Loucy (cell line): ENCODE measurements at regions not wholly inside any gene's neighbourhood (a gene's known extent, or its start where the extent isn't known, plus 50 kb on each side); places are given as distances from the start of the nearest gene placed in this dataset.

Experiments used
- H2AFZ ChIP-seq: fragments of 200-600 bp; sonication (generic); 2 replicates; pipeline ENCODE4 v1.6.0; 2016; ENCODE audit warnings: antibody characterized with exemption, mild to moderate bottlenecking, low read length, moderate library complexity
- H3F3A ChIP-seq: fragments of 200-600 bp; 2 replicates; pipeline ENCODE4 v1.6.0; 2016; ENCODE audit warnings: antibody characterized with exemption, low read depth, mild to moderate bottlenecking
- H3K27me3 ChIP-seq: fragments of 200-600 bp; sonication (generic); 2 replicates; pipeline ENCODE4 v1.6.1; 2014; ENCODE audit warnings: low read length, mild to moderate bottlenecking; ENCODE audit not compliant: insufficient read depth, poor library complexity, severe bottlenecking
- H3K36me3 ChIP-seq: fragments of 200-600 bp; sonication (generic); 2 replicates; pipeline ENCODE4 v1.6.1; 2016; ENCODE audit warnings: low read length; ENCODE audit not compliant: insufficient read depth
- H3K4me1 ChIP-seq: fragments of 200-600 bp; sonication (generic); 2 replicates; pipeline ENCODE4 v1.5.1; 2014; ENCODE audit warnings: low read length, mild to moderate bottlenecking; ENCODE audit not compliant: insufficient read depth, poor library complexity, severe bottlenecking
- H3K4me2 ChIP-seq: fragments of 200-600 bp; sonication (generic); 2 replicates; pipeline ENCODE4 v1.6.0; 2014; ENCODE audit warnings: antibody characterized with exemption, low read length, low read depth, mild to moderate bottlenecking; ENCODE audit not compliant: poor library complexity, severe bottlenecking
- H3K4me3 ChIP-seq: fragments of 200-600 bp; sonication (generic); 2 replicates; pipeline ENCODE4 v1.5.1; 2014; ENCODE audit warnings: low read length, mild to moderate bottlenecking, mixed read lengths; ENCODE audit not compliant: poor library complexity, severe bottlenecking
- H3K79me2 ChIP-seq: fragments of 200-600 bp; sonication (generic); 2 replicates; pipeline ENCODE4 v1.6.1; 2014; ENCODE audit warnings: low read length; ENCODE audit not compliant: insufficient read depth
- H3K9ac ChIP-seq: fragments of 200-600 bp; sonication (generic); 2 replicates; pipeline ENCODE4 v1.6.0; 2014; ENCODE audit warnings: mild to moderate bottlenecking, low read depth, low read length, moderate library complexity; ENCODE audit not compliant: poor library complexity, severe bottlenecking
- H3K9me2 ChIP-seq: fragments of 200-600 bp; sonication (generic); replicated peaks from 2 replicates; pipeline ENCODE4 v1.6.1; 2016; ENCODE audit warnings: low read depth, low read length, mixed read lengths
- H3K9me3 ChIP-seq: fragments of 200-600 bp; sonication (generic); 2 replicates; pipeline ENCODE4 v1.6.1; 2014; ENCODE audit warnings: mild to moderate bottlenecking, antibody characterized with exemption, low read length, low read depth; ENCODE audit not compliant: insufficient read depth
- H4K20me1 ChIP-seq: fragments of 200-600 bp; sonication (generic); 2 replicates; pipeline ENCODE4 v1.6.0; 2014; ENCODE audit warnings: antibody characterized with exemption, low read length, mild to moderate bottlenecking; ENCODE audit not compliant: insufficient read depth, poor library complexity, severe bottlenecking
- EZH2phosphoT487 ChIP-seq: fragments of 200-600 bp; IDR thresholded peaks from 2 replicates; pipeline ENCODE4 v1.6.1; 2018; ENCODE audit warnings: antibody characterized with exemption, mild to moderate bottlenecking, moderate library complexity, borderline replicate concordance
- TF ChIP-seq, protein P1 (sequence below): fragments of 200-600 bp; sonication (generic); conservative IDR thresholded peaks from 2 replicates; pipeline ENCODE4 v1.5.1; 2014; ENCODE audit warnings: mild to moderate bottlenecking, antibody characterized with exemption, low read length

DNA sequence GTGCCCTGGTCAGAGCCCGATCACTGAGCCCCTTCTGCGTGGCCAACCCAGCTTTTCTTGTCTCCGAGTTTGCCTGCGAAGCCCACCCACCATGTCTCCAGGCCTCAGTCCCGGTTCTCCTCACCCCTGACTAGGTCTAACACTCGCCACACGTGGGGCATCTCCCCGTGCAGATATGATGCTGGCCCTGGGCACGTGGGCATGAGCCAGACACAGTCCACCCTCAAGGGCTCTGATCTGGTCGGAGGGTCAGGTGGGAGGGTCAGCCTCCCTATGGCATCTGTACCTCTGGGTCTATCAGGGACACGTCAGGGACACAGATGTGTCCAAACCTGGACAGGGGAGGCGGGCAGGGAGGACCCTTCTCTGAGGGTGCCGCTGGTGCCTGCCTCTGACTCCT lies 95.4 kb downstream of the RHOB start:
- Histone ChIP-seq H4K20me1 (no peaks in the 10 kb centered on the region), H3F3A (no peaks in the 10 kb centered on the region), H3K4me1 (no peaks in the 10 kb centered on the region), H3K36me3 (no peaks in the 10 kb centered on the region), H3K79me2 (no peaks in the 10 kb centered on the region), H3K9me3 (no peaks in the 10 kb centered on the region), H3K9me2 (no peaks in the 10 kb centered on the region), H2AFZ (no peak overlapping the region), H3K4me2 (no peak overlapping the region), H3K27me3 (no peaks in the 10 kb centered on the region), H3K9ac (no peak overlapping the region), H3K4me3 (no peak overlapping the region)
- TF ChIP-seq, protein P1, sequence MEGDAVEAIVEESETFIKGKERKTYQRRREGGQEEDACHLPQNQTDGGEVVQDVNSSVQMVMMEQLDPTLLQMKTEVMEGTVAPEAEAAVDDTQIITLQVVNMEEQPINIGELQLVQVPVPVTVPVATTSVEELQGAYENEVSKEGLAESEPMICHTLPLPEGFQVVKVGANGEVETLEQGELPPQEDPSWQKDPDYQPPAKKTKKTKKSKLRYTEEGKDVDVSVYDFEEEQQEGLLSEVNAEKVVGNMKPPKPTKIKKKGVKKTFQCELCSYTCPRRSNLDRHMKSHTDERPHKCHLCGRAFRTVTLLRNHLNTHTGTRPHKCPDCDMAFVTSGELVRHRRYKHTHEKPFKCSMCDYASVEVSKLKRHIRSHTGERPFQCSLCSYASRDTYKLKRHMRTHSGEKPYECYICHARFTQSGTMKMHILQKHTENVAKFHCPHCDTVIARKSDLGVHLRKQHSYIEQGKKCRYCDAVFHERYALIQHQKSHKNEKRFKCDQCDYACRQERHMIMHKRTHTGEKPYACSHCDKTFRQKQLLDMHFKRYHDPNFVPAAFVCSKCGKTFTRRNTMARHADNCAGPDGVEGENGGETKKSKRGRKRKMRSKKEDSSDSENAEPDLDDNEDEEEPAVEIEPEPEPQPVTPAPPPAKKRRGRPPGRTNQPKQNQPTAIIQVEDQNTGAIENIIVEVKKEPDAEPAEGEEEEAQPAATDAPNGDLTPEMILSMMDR: no peak
- TF ChIP-seq EZH2phosphoT487: no peak

- Histone ChIP-seq H3K27me3 (no peaks in the 10 kb centered on the region), H3K36me3 (no peaks in the 10 kb centered on the region), H3K79me2 (no peaks in the 10 kb centered on the region), H3K4me2 (no peak overlapping the region), H4K20me1 (no peaks in the 10 kb centered on the region), H3K4me3 (no peak overlapping the region), H3K9ac (no peak overlapping the region), H3F3A (no peaks in the 10 kb centered on the region), H3K9me3 (no peaks in the 10 kb centered on the region), H2AFZ (no peak overlapping the region), H3K9me2 (no peaks in the 10 kb centered on the region), H3K4me1 (no peaks in the 10 kb centered on the region)
- TF ChIP-seq EZH2phosphoT487: no peak
- TF ChIP-seq, protein P1: no peak
Observed at GRCh38 chr2:20542746-20543468, 96.0 kb downstream of the RHOB start.

- Histone ChIP-seq H3K4me2 (no peak overlapping the region), H2AFZ (no peak overlapping the region), H3K36me3 (no peaks in the 10 kb centered on the region), H3K9ac (no peak overlapping the region), H3K27me3 (no peaks in the 10 kb centered on the region), H4K20me1 (no peaks in the 10 kb centered on the region), H3F3A (no peaks in the 10 kb centered on the region), H3K79me2 (no peaks in the 10 kb centered on the region), H3K9me2 (no peaks in the 10 kb centered on the region), H3K4me1 (no peaks in the 10 kb centered on the region), H3K4me3 (no peak overlapping the region), H3K9me3 (no peaks in the 10 kb centered on the region)
- TF ChIP-seq EZH2phosphoT487: no peak
- TF ChIP-seq, protein P1: no peak
Observed at GRCh38 chr2:20543469-20544152, 96.7 kb downstream of the RHOB start.
